Keratinocyte (primary cell): ENCODE measurements at regions not wholly inside any gene's neighbourhood (a gene's known extent, or its start where the extent isn't known, plus 50 kb on each side); places are given as distances from the start of the nearest gene placed in this dataset.

ENCODE experiments used
- EZH2 ChIP-seq: IDR thresholded peaks from one replicate; pipeline ENCODE4 v1.6.1; 2012; ENCODE audit warnings: inconsistent platforms, mild to moderate bottlenecking, low read length, moderate library complexity
- TF ChIP-seq, protein P1 (sequence below), 3 experiments: IDR thresholded peaks in 1 of 3; conservative IDR thresholded peaks in 1 of 3; optimal IDR thresholded peaks in 1 of 3; 2 replicates in 2 of 3; 3 replicates in 1 of 3; pipeline versions ENCODE3 to v1.5.1; 2011; ENCODE audit warnings: low read length in 3 of 3, mild to moderate bottlenecking in 3 of 3, moderate library complexity in 2 of 3, control low read depth in 1 of 3, inconsistent platforms in 1 of 3; ENCODE audit not compliant: insufficient read depth in 2 of 3; ENCODE audit errors: extremely low read depth in 1 of 3

GRCh38 chr3:107284612-107285011, 92.6 kb upstream of the CCDC54 start:
- TF ChIP-seq, protein P1, sequence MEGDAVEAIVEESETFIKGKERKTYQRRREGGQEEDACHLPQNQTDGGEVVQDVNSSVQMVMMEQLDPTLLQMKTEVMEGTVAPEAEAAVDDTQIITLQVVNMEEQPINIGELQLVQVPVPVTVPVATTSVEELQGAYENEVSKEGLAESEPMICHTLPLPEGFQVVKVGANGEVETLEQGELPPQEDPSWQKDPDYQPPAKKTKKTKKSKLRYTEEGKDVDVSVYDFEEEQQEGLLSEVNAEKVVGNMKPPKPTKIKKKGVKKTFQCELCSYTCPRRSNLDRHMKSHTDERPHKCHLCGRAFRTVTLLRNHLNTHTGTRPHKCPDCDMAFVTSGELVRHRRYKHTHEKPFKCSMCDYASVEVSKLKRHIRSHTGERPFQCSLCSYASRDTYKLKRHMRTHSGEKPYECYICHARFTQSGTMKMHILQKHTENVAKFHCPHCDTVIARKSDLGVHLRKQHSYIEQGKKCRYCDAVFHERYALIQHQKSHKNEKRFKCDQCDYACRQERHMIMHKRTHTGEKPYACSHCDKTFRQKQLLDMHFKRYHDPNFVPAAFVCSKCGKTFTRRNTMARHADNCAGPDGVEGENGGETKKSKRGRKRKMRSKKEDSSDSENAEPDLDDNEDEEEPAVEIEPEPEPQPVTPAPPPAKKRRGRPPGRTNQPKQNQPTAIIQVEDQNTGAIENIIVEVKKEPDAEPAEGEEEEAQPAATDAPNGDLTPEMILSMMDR (optimal IDR thresholded peaks at IDR 0.05 in 1 of 3, IDR thresholded peaks at IDR 0.05 in 1 of 3, conservative IDR thresholded peaks at IDR 0.05 in 1 of 3; ENCODE audit: extremely low read depth in 1 of 3, insufficient read depth in 2 of 3, low read length in 3 of 3), result no peak
- TF ChIP-seq EZH2, result no peak
